NOMO-1 treated with DMSO at 0.1 percent for 48 hours (cell line): ENCODE measurements at regions not wholly inside any gene's neighbourhood (a gene's known extent, or its start where the extent isn't known, plus 50 kb on each side); places are given as distances from the start of the nearest gene placed in this dataset.

Experiments
- DNase-seq: peaks from one replicate; lab custom pipeline; 2025; ENCODE audit not compliant: unreplicated experiment; lab: John Stamatoyannopoulos, UW

DNA sequence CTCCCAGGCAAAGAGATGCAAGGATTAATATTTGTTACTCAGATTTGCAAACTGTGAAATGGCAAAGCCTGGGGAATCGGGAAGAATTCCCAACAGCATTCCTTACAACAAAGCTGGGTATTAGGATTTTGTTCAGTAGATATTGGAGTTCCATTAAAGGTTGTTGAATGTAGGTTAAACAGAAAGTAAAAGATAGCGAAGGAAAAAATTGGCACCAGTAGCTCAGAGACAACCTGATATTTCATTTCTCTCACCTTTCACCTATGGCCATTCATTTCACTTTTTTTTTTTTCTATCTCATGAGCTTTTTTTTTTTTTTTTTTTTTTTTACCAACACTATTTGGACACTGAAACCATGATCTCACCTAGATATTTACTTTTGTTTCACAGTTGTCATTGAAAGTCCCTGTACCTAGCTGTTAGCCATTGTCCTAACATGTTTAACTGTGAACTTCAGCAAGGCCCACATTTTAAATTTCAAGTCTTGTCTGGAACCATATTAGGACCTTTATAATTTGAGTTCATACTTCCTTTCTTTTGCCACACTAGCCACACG, 552.5 kb downstream of the HAO1 start:
- DNase-seq, result no peak

DNA sequence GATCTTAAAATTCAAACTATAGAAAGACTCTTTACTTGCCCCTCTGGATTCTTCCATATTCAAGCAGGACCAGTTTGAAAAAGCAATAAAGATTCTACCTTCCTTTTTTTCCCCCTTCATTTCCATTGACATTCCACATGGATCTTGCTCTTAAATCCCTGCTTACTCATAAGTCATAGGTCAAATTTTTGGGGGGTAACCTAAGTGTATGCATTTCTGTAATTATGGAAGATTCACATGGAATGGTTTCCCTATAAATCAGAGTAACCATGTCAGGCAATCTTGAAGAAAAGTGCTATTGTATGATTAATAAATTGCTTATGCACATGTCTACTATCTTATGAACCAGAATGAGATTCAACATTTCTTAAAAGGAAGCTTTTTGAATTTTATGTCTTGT, 551.0 kb downstream of the HAO1 start:
- no peak for DNase-seq

DNA sequence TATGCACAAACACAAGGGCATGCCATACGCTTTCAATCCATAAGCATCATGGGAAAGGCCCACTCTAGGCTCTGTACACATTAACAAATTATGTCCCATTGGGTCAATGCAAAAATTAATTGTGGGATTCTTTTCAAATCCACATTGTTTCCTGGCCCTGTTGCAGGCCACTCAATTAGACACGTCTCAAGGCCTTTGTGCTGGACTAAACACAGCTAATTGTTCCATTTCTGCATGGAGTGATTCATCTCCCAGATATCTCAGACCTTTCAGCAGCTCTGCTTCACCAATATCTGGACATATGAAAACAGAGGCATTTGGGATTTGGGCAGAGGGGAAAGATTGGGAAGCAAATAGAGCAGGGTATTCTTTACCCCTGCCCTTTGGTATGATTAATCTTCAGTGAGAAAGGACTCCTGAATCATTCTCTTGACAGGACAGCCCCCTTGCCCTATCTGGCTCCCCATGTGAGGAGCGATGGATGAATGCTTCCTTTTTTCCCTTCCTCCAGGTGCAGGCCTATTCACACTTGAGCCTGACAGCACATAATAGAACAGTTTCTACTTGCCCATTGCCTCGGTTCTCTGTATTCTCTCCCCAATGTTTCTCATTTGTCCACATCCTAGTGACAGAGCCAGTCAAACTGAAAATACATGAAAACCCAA, 547.6 kb downstream of the HAO1 start:
- no peak for DNase-seq

DNA sequence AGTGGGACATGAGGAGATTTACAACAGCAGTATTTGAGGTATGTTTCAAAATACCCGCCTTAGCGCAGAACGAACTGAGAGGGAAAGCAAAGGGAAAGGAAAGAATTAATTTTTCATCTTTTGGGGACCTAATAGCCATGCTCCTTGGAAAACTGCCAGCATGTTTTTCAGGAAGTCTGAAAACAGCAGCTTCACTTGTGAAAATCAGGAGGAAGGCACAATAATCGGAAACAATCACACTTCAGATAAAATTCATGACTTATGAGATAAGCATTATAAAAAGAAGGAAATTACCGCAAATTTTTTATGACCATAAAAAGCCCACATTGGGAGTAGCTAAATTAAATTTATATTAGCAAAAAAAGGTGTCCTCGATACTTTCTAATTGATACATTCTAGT, 541.1 kb downstream of the HAO1 start:
- no peak for DNase-seq

DNA sequence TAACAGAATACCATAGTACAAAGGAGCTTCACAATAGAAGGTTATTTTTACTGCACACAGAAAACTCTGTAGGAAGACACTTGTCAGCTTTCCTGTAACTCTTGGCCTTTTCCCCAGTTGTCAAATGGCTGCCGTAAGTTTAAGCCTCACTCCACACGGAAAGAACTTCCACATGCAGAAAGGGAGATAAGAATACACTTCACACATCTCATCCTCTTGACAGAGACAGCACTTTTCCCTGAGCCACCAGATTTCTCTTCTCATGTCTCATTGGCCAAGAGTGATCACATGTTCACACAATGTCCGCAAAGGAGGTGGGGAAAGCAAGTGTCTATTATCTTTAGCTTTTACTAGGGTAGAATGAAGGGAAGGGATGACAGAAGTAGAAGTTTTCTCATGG, 540.7 kb downstream of the HAO1 start:
- no peak for DNase-seq

GRCh38 chr20:7406671-7407070, 533.6 kb downstream of the HAO1 start:
- no peak for DNase-seq

- no peak for DNase-seq
Measured at GRCh38 chr20:7410150-7410549, 530.1 kb downstream of the HAO1 start.

DNA sequence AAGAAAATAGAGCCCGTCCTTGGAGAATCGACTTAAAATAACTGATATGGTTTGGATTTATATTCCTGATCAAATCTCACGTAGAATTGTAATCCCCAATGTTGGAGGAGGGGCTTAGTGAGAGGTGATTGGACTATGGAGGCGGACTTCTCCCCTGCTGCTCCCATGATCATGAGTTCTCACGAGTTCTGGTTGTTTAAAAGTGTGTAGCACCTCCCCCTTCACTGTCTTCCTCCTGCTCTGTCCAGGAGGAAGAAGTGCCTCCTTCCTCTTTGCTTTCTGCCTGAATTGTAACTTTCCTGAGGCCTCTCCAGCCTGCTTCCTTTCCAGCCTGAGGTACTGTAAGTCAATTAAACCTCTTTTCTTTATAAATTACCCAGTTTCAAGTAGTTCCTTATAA, 529.2 kb downstream of the HAO1 start:
- DNase-seq, result no peak

GRCh38 chr20:7415427-7415826, 524.8 kb downstream of the HAO1 start:
- no peak for DNase-seq

GRCh38 chr20:7416382-7416781, 523.9 kb downstream of the HAO1 start:
- no peak for DNase-seq

GRCh38 chr20:7420345-7420744, 519.9 kb downstream of the HAO1 start:
- DNase-seq, result no peak

GRCh38 chr20:7426890-7427496, 513.3 kb downstream of the HAO1 start:
- DNase-seq, result no peak

GRCh38 chr20:7428946-7429345, 511.3 kb downstream of the HAO1 start:
- no peak for DNase-seq

DNA sequence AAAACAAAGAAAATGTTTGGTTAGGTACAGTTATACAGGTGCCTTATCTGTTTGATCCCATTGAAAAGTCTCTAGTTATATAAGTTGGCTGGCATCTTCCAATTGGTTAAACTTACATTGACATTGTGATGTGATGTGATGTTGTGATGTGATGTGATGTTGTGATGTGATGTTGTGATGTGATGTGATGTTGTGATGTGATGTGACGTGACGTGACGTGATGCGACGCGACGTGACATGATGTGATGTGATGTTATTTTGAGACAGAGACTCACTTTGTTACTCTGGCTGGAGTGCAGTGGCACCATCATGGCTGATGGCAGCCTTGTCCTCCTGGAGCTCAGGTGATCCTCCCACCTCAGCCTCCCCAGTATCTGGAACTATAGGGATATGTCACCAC, 507.6 kb downstream of the HAO1 start:
- no peak for DNase-seq

DNA sequence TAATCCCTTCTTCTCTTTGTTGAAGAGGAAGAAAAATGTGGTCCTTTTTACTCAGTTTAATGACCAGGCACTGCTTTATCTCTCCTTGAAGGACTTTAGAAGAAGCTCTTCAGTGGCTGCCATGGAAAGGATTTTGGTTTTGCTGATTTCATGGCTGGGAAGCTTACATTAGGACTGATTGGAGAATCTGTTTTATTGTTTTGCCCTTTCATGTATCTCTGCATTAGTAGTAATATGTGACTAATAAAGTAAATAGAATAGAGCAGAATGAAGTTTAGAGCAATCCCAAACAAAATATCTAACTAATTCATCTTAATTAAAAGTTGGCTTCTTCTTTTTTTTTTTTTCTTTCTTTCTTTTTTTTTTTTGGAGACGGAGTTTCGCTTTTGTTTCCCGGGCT, 502.9 kb downstream of the HAO1 start:
- no peak for DNase-seq

GRCh38 chr20:7449269-7449668, 491.0 kb downstream of the HAO1 start:
- no peak for DNase-seq

DNA sequence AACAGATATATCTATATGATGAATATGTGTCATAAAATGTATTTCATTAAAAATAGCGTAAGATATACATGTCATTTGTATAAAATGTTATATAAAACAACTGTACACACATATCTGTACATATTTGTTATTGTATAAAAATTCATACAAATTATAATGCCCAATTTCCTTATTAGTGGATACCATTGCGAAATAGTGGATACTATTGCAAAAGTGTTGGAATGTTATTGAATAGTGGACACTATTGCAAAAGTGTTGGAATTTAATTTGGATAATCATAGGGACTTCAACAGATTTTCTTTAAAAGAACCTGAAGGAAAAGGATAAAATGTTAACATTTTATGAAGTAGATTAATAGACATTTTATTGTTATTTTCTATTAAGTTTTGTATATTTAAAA, 487.4 kb downstream of the HAO1 start:
- no peak for DNase-seq

GRCh38 chr20:7454047-7454446, 486.2 kb downstream of the HAO1 start:
- no peak for DNase-seq

GRCh38 chr20:7458459-7458858, 481.8 kb downstream of the HAO1 start:
- no peak for DNase-seq

GRCh38 chr20:7459083-7459482, 481.2 kb downstream of the HAO1 start:
- DNase-seq, result no peak

DNA sequence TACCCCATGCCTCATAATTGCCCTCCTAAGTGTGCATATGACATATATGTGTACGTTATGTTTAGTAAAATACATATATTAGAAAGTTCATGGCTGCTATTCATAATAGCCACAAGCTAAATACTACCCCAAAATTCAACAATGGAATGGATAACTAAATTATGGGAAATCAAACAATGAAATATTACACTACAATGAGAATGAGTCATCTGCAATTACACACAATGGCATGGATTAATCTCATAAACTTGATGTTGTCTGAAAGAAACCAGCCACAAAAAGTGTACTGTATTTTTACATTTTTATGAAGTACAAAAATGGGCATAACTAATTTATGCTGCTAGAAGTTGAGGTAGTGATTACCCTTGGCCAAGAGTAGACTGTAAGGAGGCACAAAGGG, 477.0 kb downstream of the HAO1 start:
- DNase-seq, result no peak

- no peak for DNase-seq
Measured at GRCh38 chr20:7470912-7471311, 469.3 kb downstream of the HAO1 start.

- DNase-seq, result no peak
Measured at GRCh38 chr20:7490288-7490687, 450.0 kb downstream of the HAO1 start.
